ENCODE measurements at regions not wholly inside any gene's neighbourhood (a gene's known extent, or its start where the extent isn't known, plus 50 kb on each side); places are given as distances from the start of the nearest gene placed in this dataset.

GRCh38 chr13:29994911-29995595 is 144.6 kb upstream of the UBL3 start:
- Histone ChIP-seq H3K9me3 (ENCODE audit: control insufficient read depth, insufficient read depth, low read depth, low read length) (no peaks in the 10 kb centered on the region), H3K4me3 (ENCODE audit: low read depth, low read length) (no peak overlapping the region), H3K27ac (ENCODE audit: extremely low read depth, low read depth, low read length) (no peak overlapping the region), H3K36me3 (ENCODE audit: control insufficient read depth in 2 of 2, insufficient read depth in 1 of 2, low read length in 2 of 2) (no peaks in the 10 kb centered on the region), H3K4me1 (ENCODE audit: control insufficient read depth, insufficient read depth, low read length) (no peaks in the 10 kb centered on the region)
- POLR2A ChIA-PET: no interaction called here
- no peak for TF ChIP-seq ZNF692 (tag by site-specific recombination; IDR thresholded peaks at IDR 0.05)
- no peak for TF ChIP-seq IKZF3 (tag by site-specific recombination; IDR thresholded peaks at IDR 0.05)
- no peak for TF ChIP-seq ZNF248 (tag by site-specific recombination; IDR thresholded peaks at IDR 0.05)
- TF ChIP-seq ZNF747 (tag by site-specific recombination; IDR thresholded peaks at IDR 0.05): no peak
- TF ChIP-seq RBAK (tag by site-specific recombination; IDR thresholded peaks at IDR 0.05): no peak
- CTCF ChIA-PET: no interaction called here

- Histone ChIP-seq H3K4me3 (ENCODE audit: low read depth, low read length) (no peak overlapping the region), H3K9me3 (ENCODE audit: control insufficient read depth, insufficient read depth, low read depth, low read length) (no peaks in the 10 kb centered on the region), H3K4me1 (ENCODE audit: control insufficient read depth, insufficient read depth, low read length) (no peaks in the 10 kb centered on the region), H3K27ac (ENCODE audit: extremely low read depth, low read depth, low read length) (no peak overlapping the region), H3K36me3 (ENCODE audit: control insufficient read depth in 2 of 2, insufficient read depth in 1 of 2, low read length in 2 of 2) (no peaks in the 10 kb centered on the region)
- CTCF ChIA-PET: interaction anchor here (0.7 kb wide), 1 partner anchor 17 kb away, joined by 4 read pairs; no protein-coding TSS in a partner anchor
- POLR2A ChIA-PET: interaction anchor here (0.8 kb wide), 1 partner anchor 8 kb away, joined by 3 read pairs; no protein-coding TSS in a partner anchor
- TF ChIP-seq ZBTB20 (tag by site-specific recombination; IDR thresholded peaks at IDR 0.05): no peak
- TF ChIP-seq ZNF404 (tag by site-specific recombination; IDR thresholded peaks at IDR 0.05): no peak
- no peak for TF ChIP-seq ZBTB10 (tag by site-specific recombination; IDR thresholded peaks at IDR 0.05)
- TF ChIP-seq ZNF211 (tag by site-specific recombination; IDR thresholded peaks at IDR 0.05; ENCODE audit: low read depth): no peak
- no peak for TF ChIP-seq ZNF335 (tag by site-specific recombination; conservative IDR thresholded peaks at IDR 0.05)
- no peak for TF ChIP-seq ZNF658 (tag by site-specific recombination; IDR thresholded peaks at IDR 0.05)
- TF ChIP-seq ZNF202 (tag by site-specific recombination; IDR thresholded peaks at IDR 0.05; ENCODE audit: borderline replicate concordance): no peak
- TF ChIP-seq ZNF394 (tag by site-specific recombination; IDR thresholded peaks at IDR 0.05; ENCODE audit: borderline replicate concordance): no peak
- TF ChIP-seq ZFHX2 (tag by site-specific recombination; conservative IDR thresholded peaks at IDR 0.05): no peak
- no peak for TF ChIP-seq CTCF (tag by site-specific recombination; IDR thresholded peaks at IDR 0.05)
- TF ChIP-seq ZNF169 (tag by site-specific recombination; IDR thresholded peaks at IDR 0.05): no peak
- TF ChIP-seq REST (tag by site-specific recombination; IDR thresholded peaks at IDR 0.05): no peak
- TF ChIP-seq ZNF223 (tag by site-specific recombination; IDR thresholded peaks at IDR 0.05): no peak
- TF ChIP-seq SETDB1 (IDR thresholded peaks at IDR 0.05; ENCODE audit: insufficient read length, low read length): no peak
- TF ChIP-seq ELK4 (IDR thresholded peaks at IDR 0.05; ENCODE audit: borderline replicate concordance, low read depth, low read length): no peak
- no peak for TF ChIP-seq ZNF416 (tag by site-specific recombination; IDR thresholded peaks at IDR 0.05)
- no peak for TF ChIP-seq ZNF629 (tag by site-specific recombination; IDR thresholded peaks at IDR 0.05)
These were observed 143.5 kb upstream of the UBL3 start for GRCh38 chr13:29993716-29994488.
